Muscle layer of duodenum (tissue), 2 donors: ENCODE measurements at regions not wholly inside any gene's neighbourhood (a gene's known extent, or its start where the extent isn't known, plus 50 kb on each side); places are given as distances from the start of the nearest gene placed in this dataset.
A peak's percentile ranks its signal among the peaks of the same experiment; 100 is the strongest.

Source experiments
- H3K27ac ChIP-seq: one replicate; pipeline ENCODE4 v1.7.0; 2013; ENCODE audit warnings: mild to moderate bottlenecking, low read length
- H3K27me3 ChIP-seq: one replicate; pipeline ENCODE4 v1.7.0; 2013; ENCODE audit warnings: low read depth, mild to moderate bottlenecking, control low read depth, low read length
- H3K36me3 ChIP-seq, 2 donors: one replicate each; pipeline ENCODE4 v1.7.0; 2013; ENCODE audit warnings: low read length in 2 of 2, control low read depth in 1 of 2, mild to moderate bottlenecking in 1 of 2; ENCODE audit not compliant: insufficient read depth in 2 of 2, control insufficient read depth in 1 of 2
- H3K4me1 ChIP-seq, 2 donors: one replicate each; pipeline ENCODE4 v1.7.0; 2013; ENCODE audit warnings: low read length in 2 of 2, mild to moderate bottlenecking in 2 of 2, control low read depth in 1 of 2, moderate library complexity in 1 of 2; ENCODE audit not compliant: insufficient read depth in 2 of 2, control insufficient read depth in 1 of 2
- H3K4me3 ChIP-seq, 2 donors: one replicate each; pipeline ENCODE4 v1.7.0; 2013; ENCODE audit warnings: low read length in 2 of 2, low read depth in 1 of 2, mild to moderate bottlenecking in 1 of 2
- H3K9me3 ChIP-seq, 2 donors: one replicate each; pipeline ENCODE4 v1.7.0; 2013; ENCODE audit warnings: low read length in 2 of 2, control low read depth in 1 of 2, mild to moderate bottlenecking in 1 of 2; ENCODE audit not compliant: control insufficient read depth in 1 of 2
- donor health status: healthy.

- no peak overlapping the region for H3K4me3 ChIP-seq
- H3K4me1 ChIP-seq: peaks cover 8 to 14% of the 10 kb centered on the region in 2 donors
- H3K27me3 ChIP-seq: no peaks in the 10 kb centered on the region
- H3K27ac ChIP-seq: no peak overlapping the region
- H3K9me3 ChIP-seq: no peaks in the 10 kb centered on the region
- no peaks in the 10 kb centered on the region for H3K36me3 ChIP-seq
Observed at GRCh38 chr6:56407883-56408410, 160.6 kb upstream of the COL21A1 start.

GRCh38 chr6:56406276-56407269 is 159.2 kb upstream of the COL21A1 start:
- H3K4me3 ChIP-seq: no peak overlapping the region
- no peaks in the 10 kb centered on the region for H3K36me3 ChIP-seq
- H3K9me3 ChIP-seq: peaks cover 0 to 3% of the 10 kb centered on the region in 2 donors
- H3K27ac ChIP-seq: no peak overlapping the region
- H3K27me3 ChIP-seq: no peaks in the 10 kb centered on the region
- peaks cover 8 to 14% of the 10 kb centered on the region in 2 donors for H3K4me1 ChIP-seq

GRCh38 chr6:56404599-56404998 is 157.2 kb upstream of the COL21A1 start:
- H3K27ac ChIP-seq: no peak overlapping the region
- H3K4me3 ChIP-seq: no peak overlapping the region
- H3K9me3 ChIP-seq: peaks cover 0 to 6% of the 10 kb centered on the region in 2 donors
- H3K36me3 ChIP-seq: no peaks in the 10 kb centered on the region
- H3K27me3 ChIP-seq: no peaks in the 10 kb centered on the region
- peaks cover 8 to 14% of the 10 kb centered on the region in 2 donors for H3K4me1 ChIP-seq

DNA sequence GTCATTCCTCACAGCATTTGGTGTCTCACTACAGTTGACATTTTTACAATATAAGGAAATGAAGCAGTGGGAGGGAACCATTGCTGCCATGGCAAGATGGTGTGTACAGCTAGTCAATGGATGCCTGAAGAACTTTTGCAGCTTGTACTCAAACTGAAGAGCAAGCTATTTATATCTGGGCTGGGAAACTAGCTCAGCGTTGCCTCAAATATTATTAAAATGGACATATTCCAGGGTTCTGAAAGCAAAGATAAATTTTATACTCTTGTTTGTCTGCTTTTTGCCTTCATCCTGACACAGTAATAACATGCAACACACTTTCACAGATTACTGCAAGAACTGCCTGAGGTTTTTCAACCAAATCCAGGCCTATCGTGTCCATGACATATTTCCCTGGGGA is 156.4 kb upstream of the COL21A1 start:
- Histone ChIP-seq H3K27me3 (no peaks in the 10 kb centered on the region), H3K9me3 (peaks cover 0 to 6% of the 10 kb centered on the region in 2 donors), H3K27ac (no peak overlapping the region), H3K36me3 (no peaks in the 10 kb centered on the region), H3K4me3 (no peak overlapping the region), H3K4me1 (peaks cover 8 to 14% of the 10 kb centered on the region in 2 donors)

DNA sequence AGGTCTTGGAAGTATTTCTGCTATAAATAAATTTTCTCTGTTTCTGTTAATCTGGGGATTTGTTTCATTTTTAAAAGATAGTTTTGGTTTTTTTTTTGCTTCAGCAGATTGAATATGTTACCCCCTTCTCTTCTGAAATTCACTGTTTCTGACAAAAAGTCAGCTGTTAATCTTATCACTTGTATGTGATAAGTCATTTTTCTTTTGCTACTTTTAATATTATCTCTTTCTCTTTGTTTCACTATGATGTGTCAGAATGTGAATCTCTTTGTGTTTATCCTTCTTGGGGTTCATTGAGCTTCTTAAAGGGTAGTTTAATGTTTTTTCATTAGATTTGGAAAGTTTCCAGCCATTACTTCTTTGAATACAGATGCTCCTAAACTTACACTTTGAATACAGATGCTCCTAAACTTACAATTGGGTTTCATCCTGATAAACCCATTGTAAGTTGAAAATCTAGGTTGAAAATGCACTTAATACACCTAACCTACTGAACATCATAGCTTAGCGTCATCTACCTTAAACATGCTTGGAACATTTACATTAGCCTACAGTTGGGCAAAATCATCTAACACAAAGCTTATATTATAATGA is 154.2 kb upstream of the COL21A1 start:
- Histone ChIP-seq H3K4me3 (no peak overlapping the region), H3K36me3 (no peaks in the 10 kb centered on the region), H3K27me3 (no peaks in the 10 kb centered on the region), H3K9me3 (peaks cover 0 to 6% of the 10 kb centered on the region in 2 donors), H3K27ac (no peak overlapping the region), H3K4me1 (peaks cover 8 to 14% of the 10 kb centered on the region in 2 donors)

- H3K36me3 ChIP-seq: no peaks in the 10 kb centered on the region
- peak overlapping the region; percentile 54 for H3K27ac ChIP-seq
- H3K9me3 ChIP-seq: peaks cover 3 to 6% of the 10 kb centered on the region in 2 donors
- no peak overlapping the region for H3K4me3 ChIP-seq
- peaks cover 6 to 14% of the 10 kb centered on the region in 2 donors for H3K4me1 ChIP-seq
- no peaks in the 10 kb centered on the region for H3K27me3 ChIP-seq
Observed at GRCh38 chr6:56400273-56400672, 152.9 kb upstream of the COL21A1 start.

- Histone ChIP-seq H3K27me3 (no peaks in the 10 kb centered on the region), H3K4me1 (peaks cover under 1 to 14% of the 10 kb centered on the region in 2 donors), H3K9me3 (peaks cover 3 to 6% of the 10 kb centered on the region in 2 donors), H3K36me3 (no peaks in the 10 kb centered on the region), H3K4me3 (no peak overlapping the region), H3K27ac (peak overlapping the region; percentile 47)
Observed at GRCh38 chr6:56399672-56400263, 152.4 kb upstream of the COL21A1 start.

DNA sequence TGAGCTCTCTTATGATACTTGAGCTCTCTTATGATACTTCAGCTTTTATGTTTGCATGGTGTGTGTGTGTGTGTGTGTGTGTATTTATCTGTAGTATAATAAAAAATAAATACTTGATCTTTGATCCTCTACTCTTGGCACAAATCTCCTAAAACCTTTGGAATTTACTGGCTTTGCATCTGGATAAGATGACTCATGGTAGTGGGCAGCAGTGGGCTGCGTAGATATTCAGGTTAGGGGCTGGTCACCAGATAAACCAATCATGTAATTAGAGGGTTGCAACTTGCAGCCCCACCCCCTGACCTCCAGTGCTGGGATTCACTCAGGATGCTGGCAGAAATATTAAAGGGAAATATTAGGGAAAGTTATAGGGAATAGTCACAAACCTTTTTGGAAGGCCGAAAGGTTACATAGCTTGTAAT is 151.9 kb upstream of the COL21A1 start:
- peaks cover 0 to 10% of the 10 kb centered on the region in 2 donors for H3K4me1 ChIP-seq
- no peaks in the 10 kb centered on the region for H3K36me3 ChIP-seq
- peaks cover 3 to 6% of the 10 kb centered on the region in 2 donors for H3K9me3 ChIP-seq
- peak overlapping the region; percentile 47 for H3K27ac ChIP-seq
- H3K27me3 ChIP-seq: no peaks in the 10 kb centered on the region
- H3K4me3 ChIP-seq: no peak overlapping the region

DNA sequence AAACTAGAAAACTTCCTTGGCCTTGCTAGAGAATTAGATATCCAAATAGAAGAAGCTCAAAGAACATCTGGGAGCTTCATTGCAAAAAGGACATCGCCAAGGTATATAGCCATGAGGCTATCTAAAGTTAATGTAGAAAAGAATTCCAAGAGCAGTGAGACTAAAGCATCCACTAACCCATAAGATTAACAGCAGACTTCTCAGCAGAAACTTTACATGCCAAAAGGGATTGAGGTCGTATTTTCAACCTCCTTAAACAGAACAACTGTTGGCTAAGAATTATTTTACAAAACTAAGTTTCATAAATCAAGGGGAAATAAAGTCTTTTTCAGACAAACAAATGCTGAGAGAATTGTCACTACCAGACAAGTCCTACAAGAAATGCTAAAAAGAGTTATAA is 149.1 kb upstream of the COL21A1 start:
- Histone ChIP-seq H3K4me3 (no peak overlapping the region), H3K9me3 (peaks cover 1 to 3% of the 10 kb centered on the region in 2 donors), H3K27me3 (no peaks in the 10 kb centered on the region), H3K4me1 (no peaks in the 10 kb centered on the region), H3K36me3 (no peaks in the 10 kb centered on the region), H3K27ac (no peak overlapping the region)

- H3K27me3 ChIP-seq: no peaks in the 10 kb centered on the region
- no peak overlapping the region for H3K4me3 ChIP-seq
- peaks cover 0 to 7% of the 10 kb centered on the region in 2 donors for H3K9me3 ChIP-seq
- no peak overlapping the region for H3K27ac ChIP-seq
- H3K36me3 ChIP-seq: no peaks in the 10 kb centered on the region
- no peaks in the 10 kb centered on the region for H3K4me1 ChIP-seq
Observed at GRCh38 chr6:56393615-56394612, 146.5 kb upstream of the COL21A1 start.
